ENCODE measurements at regions not wholly inside any gene's neighbourhood (a gene's known extent, or its start where the extent isn't known, plus 50 kb on each side); places are given as distances from the start of the nearest gene placed in this dataset.
A peak's percentile ranks its signal among the peaks of the same experiment; 100 is the strongest.

- intact Hi-C loops (cut with micrococcal nuclease), result no loop called here
- Histone ChIP-seq H3K4ac (ENCODE audit: low read depth, low read length) (no peak overlapping the region), H3K23ac (ENCODE audit: low read depth, low read length) (no peak overlapping the region), H3K4me2 (ENCODE audit: low read depth, low read length) (no peak overlapping the region), H3K36me3 (ENCODE audit: control insufficient read depth, insufficient read depth, low read length) (no peaks in the 10 kb centered on the region), H3K14ac (replicated peaks; ENCODE audit: low read depth, low read length) (no peak overlapping the region), H3K4me1 (ENCODE audit: control insufficient read depth, insufficient read depth, low read length) (no peaks in the 10 kb centered on the region), H4K91ac (ENCODE audit: insufficient read depth, low read depth, low read length) (no peak overlapping the region), H4K8ac (ENCODE audit: low read depth in 2 of 2, low read length in 2 of 2) (no peak overlapping the region), H2AK5ac (ENCODE audit: low read depth, low read length) (no peak overlapping the region), H3K27me3 (ENCODE audit: control insufficient read depth, insufficient read depth, low read length) (no peaks in the 10 kb centered on the region), H3K18ac (ENCODE audit: low read depth, low read length) (no peak overlapping the region), H3K9ac (ENCODE audit: low read depth, low read length) (no peak overlapping the region), H2BK20ac (ENCODE audit: low read depth, low read length) (no peak overlapping the region), H3K56ac (ENCODE audit: extremely low read depth, insufficient read depth, low read length) (no peak overlapping the region), H3K9me1 (ENCODE audit: insufficient read depth, low read length) (no peaks in the 10 kb centered on the region), H2AK9ac (replicated peaks; ENCODE audit: low read depth, low read length, poor library complexity) (no peak overlapping the region), H3K27ac (ENCODE audit: insufficient read depth, low read length) (no peak overlapping the region), H4K20me1 (ENCODE audit: insufficient read depth, low read length) (no peaks in the 10 kb centered on the region), H2BK120ac (ENCODE audit: low read depth, low read length) (no peak overlapping the region), H2BK15ac (ENCODE audit: low read depth, low read length) (no peak overlapping the region), H4K5ac (ENCODE audit: low read depth, low read length) (no peak overlapping the region), H2BK5ac (ENCODE audit: low read depth, low read length, poor library complexity, severe bottlenecking) (no peak overlapping the region), H3K4me3 (ENCODE audit: insufficient read depth, low read depth, low read length) (no peak overlapping the region), H2AFZ (replicated peaks; ENCODE audit: low read length, poor library complexity) (no peak overlapping the region), H3K9me3 (ENCODE audit: control insufficient read depth, insufficient read depth, low read length) (peaks cover 2% of the 10 kb centered on the region; the same call in 1 of the 2 replicates), H3K79me1 (ENCODE audit: low read depth in 1 of 2, low read length in 2 of 2) (no peaks in the 10 kb centered on the region)
- POLR2A ChIA-PET (ENCODE audit: unreplicated experiment), result no interaction called here
- dilution Hi-C loops (cut with HindIII; ENCODE audit: low sequenced_read_pairs, unreplicated experiment), result no loop called here
- ATAC-seq (ENCODE audit: low read depth) (no peak), DNase-seq (peak; percentile 0)
- BruUV-seq (replicated peaks), result no TSS peak
- no CpG with 5 or more reads among the region's 3 CpGs for WGBS, 2 experiments (ENCODE audit: extremely low coverage in 2 of 2, insufficient read length in 1 of 2)
- in situ Hi-C loops (cut with MboI; ENCODE audit: low sequenced_read_pairs), result no loop called here
- TF ChIP-seq CHD1 (IDR thresholded peaks at IDR 0.05; ENCODE audit: low read depth, low read length), result no peak
- TF ChIP-seq MXI1 (IDR thresholded peaks at IDR 0.05; ENCODE audit: borderline replicate concordance, low read depth, low read length), result no peak
- TF ChIP-seq FOS (IDR thresholded peaks at IDR 0.05; ENCODE audit: low read depth, low read length), result no peak
- TF ChIP-seq RFX5 (IDR thresholded peaks at IDR 0.05; ENCODE audit: low read depth, low read length), result no peak
- no peak for TF ChIP-seq BHLHE40 (IDR thresholded peaks at IDR 0.05; ENCODE audit: low read depth, low read length)
- no peak for TF ChIP-seq MAFK (IDR thresholded peaks at IDR 0.05; ENCODE audit: low read depth, low read length)
- no peak for TF ChIP-seq USF2 (IDR thresholded peaks at IDR 0.05; ENCODE audit: low read depth, low read length)
- TF ChIP-seq POLR2A (IDR thresholded peaks at IDR 0.05; ENCODE audit: low read depth, low read length), result no peak
- no peak for TF ChIP-seq SMC3 (IDR thresholded peaks at IDR 0.05; ENCODE audit: low read depth, low read length)
- TF ChIP-seq MAZ (IDR thresholded peaks at IDR 0.05; ENCODE audit: borderline replicate concordance, low read depth, low read length), result no peak
- no peak for TF ChIP-seq CTCF (conservative IDR thresholded peaks at IDR 0.05; ENCODE audit: low read depth, low read length)
- TF ChIP-seq CEBPB (IDR thresholded peaks at IDR 0.05; ENCODE audit: low read depth, low read length), result no peak
- no peak for TF ChIP-seq RCOR1 (IDR thresholded peaks at IDR 0.05; ENCODE audit: insufficient replicate concordance, low read length)
- no peak for TF ChIP-seq RAD21 (IDR thresholded peaks at IDR 0.05; ENCODE audit: low read length)
- no peak for TF ChIP-seq ELK1 (IDR thresholded peaks at IDR 0.05; ENCODE audit: borderline replicate concordance, low read depth, low read length)
- TF ChIP-seq NFE2L2 (IDR thresholded peaks at IDR 0.05; ENCODE audit: low read depth, low read length), result no peak
- CTCF ChIA-PET, result no interaction called here
Observed at GRCh38 chr1:82752046-82752445, 951.3 kb downstream of the ADGRL2 start.
